Neural progenitor cell (in vitro differentiated cells): ENCODE measurements at regions not wholly inside any gene's neighbourhood (a gene's known extent, or its start where the extent isn't known, plus 50 kb on each side); places are given as distances from the start of the nearest gene placed in this dataset.

ENCODE experiments used
- DNase-seq: peaks from one replicate; pipeline ENCODE4 v3.0.0-alpha.2; 2016; ENCODE audit warnings: low spot score
- H2AFZ ChIP-seq: fragments of 200-600 bp; sonication (generic); replicated peaks from 2 replicates; pipeline ENCODE4 v1.6.1; 2016; ENCODE audit warnings: antibody characterized with exemption
- H3F3A ChIP-seq: fragments of 200-600 bp; sonication (generic); 2 replicates; pipeline ENCODE4 v1.6.1; 2016; ENCODE audit warnings: antibody characterized with exemption, low read depth
- H3K27ac ChIP-seq: fragments of 200-600 bp; sonication (generic); 2 replicates; pipeline ENCODE4 v1.5.1; 2016; ENCODE audit warnings: mild to moderate bottlenecking
- H3K27me3 ChIP-seq: fragments of 200-600 bp; sonication (generic); 2 replicates; pipeline ENCODE4 v1.6.1; 2016; ENCODE audit warnings: mild to moderate bottlenecking, moderate library complexity
- H3K36me3 ChIP-seq: fragments of 200-600 bp; sonication (generic); 2 replicates; pipeline ENCODE4 v1.5.1; 2016
- H3K4me1 ChIP-seq: fragments of 200-600 bp; sonication (generic); 2 replicates; pipeline ENCODE4 v1.6.1; 2016; ENCODE audit warnings: mixed run types
- H3K4me2 ChIP-seq: fragments of 200-600 bp; sonication (generic); 2 replicates; pipeline ENCODE4 v1.6.1; 2016
- H3K4me3 ChIP-seq: fragments of 200-600 bp; sonication (generic); 2 replicates; pipeline ENCODE4 v1.5.1; 2016
- H3K79me2 ChIP-seq: fragments of 200-600 bp; sonication (generic); 2 replicates; pipeline ENCODE4 v1.6.1; 2016; ENCODE audit warnings: low read depth
- H3K9ac ChIP-seq: fragments of 200-600 bp; sonication (generic); 2 replicates; pipeline ENCODE4 v1.6.1; 2016
- H3K9me3 ChIP-seq: fragments of 200-600 bp; sonication (generic); 2 replicates; pipeline ENCODE4 v1.5.1; 2016; ENCODE audit warnings: low read depth
- H4K20me1 ChIP-seq: fragments of 200-600 bp; sonication (generic); 2 replicates; pipeline ENCODE4 v1.6.1; 2016; ENCODE audit warnings: low read depth
- H3K27ac Mint-ChIP-seq: 3 replicates; pipeline ENCODE4 v1.8.0; 2021; ENCODE audit warnings: mixed read lengths
- H3K27me3 Mint-ChIP-seq: 2 replicates; pipeline ENCODE4 v1.8.0; 2022; ENCODE audit warnings: low read depth, mild to moderate bottlenecking, inconsistent platforms, moderate library complexity, mixed read lengths; ENCODE audit not compliant: insufficient read depth
- H3K36me3 Mint-ChIP-seq: 3 replicates; pipeline ENCODE4 v1.8.0; 2021; ENCODE audit warnings: mixed read lengths
- H3K4me1 Mint-ChIP-seq: 3 replicates; pipeline ENCODE4 v1.8.0; 2021; ENCODE audit warnings: mixed read lengths
- H3K4me3 Mint-ChIP-seq: 3 replicates; pipeline ENCODE4 v1.8.0; 2021; ENCODE audit warnings: mild to moderate bottlenecking, moderate library complexity, mixed read lengths
- H3K9me3 Mint-ChIP-seq: 3 replicates; pipeline ENCODE4 v1.8.0; 2020; ENCODE audit warnings: mixed read lengths
- EZH2 ChIP-seq: fragments of 200-600 bp; sonication (generic); IDR thresholded peaks from 2 replicates; pipeline ENCODE4 v1.6.1; 2017; ENCODE audit warnings: antibody characterized with exemption, mild to moderate bottlenecking, moderate library complexity
- EZH2phosphoT487 ChIP-seq: fragments of 200-600 bp; sonication (generic); IDR thresholded peaks from 2 replicates; pipeline ENCODE4 v1.6.1; 2017; ENCODE audit warnings: antibody characterized with exemption
- TF ChIP-seq, protein P1 (sequence below): fragments of 200-600 bp; sonication (generic); IDR thresholded peaks from 2 replicates; pipeline ENCODE4 v1.5.1; 2017; ENCODE audit warnings: antibody characterized with exemption, mild to moderate bottlenecking

DNA sequence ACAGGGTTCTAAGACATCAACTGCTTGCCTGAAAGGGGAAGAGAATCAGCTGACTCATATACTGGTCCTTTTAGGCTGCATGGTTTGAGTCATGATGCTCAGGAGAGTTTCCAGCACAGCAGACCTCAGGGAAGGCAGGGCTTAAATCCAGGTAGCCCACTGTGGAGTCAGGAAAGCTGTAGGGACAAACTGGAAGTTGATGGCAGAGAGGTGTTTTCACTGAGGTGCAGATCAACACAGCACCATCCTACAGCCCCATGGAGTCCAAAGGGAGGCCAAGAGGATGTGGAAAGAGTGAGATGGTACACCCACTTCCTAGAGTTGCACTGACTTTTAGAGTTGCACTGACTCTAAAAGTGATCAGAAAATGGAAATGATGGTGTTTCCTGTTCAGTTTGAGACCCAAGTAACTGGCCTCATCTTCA is 252.4 kb upstream of the DUSP10 start:
- Histone ChIP-seq H3K79me2 (no peaks in the 10 kb centered on the region), H3K9ac (no peak overlapping the region), H3K36me3 (no peaks in the 10 kb centered on the region), H2AFZ (no peak overlapping the region), H3K4me3 (no peak overlapping the region), H3K27ac (no peak overlapping the region), H3K4me2 (no peak overlapping the region), H3K27me3 (no peaks in the 10 kb centered on the region), H3K4me1 (no peaks in the 10 kb centered on the region), H4K20me1 (no peaks in the 10 kb centered on the region), H3F3A (no peaks in the 10 kb centered on the region), H3K9me3 (no peaks in the 10 kb centered on the region)
- no peak for DNase-seq
- Mint-ChIP-seq H3K4me1 (peaks cover 6% of the 10 kb centered on the region), H3K4me3 (no peak overlapping the region), H3K9me3 (no peaks in the 10 kb centered on the region), H3K36me3 (no peaks in the 10 kb centered on the region), H3K27ac (no peak overlapping the region), H3K27me3 (peaks cover 2% of the 10 kb centered on the region)
- TF ChIP-seq, protein P1, sequence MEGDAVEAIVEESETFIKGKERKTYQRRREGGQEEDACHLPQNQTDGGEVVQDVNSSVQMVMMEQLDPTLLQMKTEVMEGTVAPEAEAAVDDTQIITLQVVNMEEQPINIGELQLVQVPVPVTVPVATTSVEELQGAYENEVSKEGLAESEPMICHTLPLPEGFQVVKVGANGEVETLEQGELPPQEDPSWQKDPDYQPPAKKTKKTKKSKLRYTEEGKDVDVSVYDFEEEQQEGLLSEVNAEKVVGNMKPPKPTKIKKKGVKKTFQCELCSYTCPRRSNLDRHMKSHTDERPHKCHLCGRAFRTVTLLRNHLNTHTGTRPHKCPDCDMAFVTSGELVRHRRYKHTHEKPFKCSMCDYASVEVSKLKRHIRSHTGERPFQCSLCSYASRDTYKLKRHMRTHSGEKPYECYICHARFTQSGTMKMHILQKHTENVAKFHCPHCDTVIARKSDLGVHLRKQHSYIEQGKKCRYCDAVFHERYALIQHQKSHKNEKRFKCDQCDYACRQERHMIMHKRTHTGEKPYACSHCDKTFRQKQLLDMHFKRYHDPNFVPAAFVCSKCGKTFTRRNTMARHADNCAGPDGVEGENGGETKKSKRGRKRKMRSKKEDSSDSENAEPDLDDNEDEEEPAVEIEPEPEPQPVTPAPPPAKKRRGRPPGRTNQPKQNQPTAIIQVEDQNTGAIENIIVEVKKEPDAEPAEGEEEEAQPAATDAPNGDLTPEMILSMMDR, result no peak
- TF ChIP-seq EZH2phosphoT487, result no peak
- no peak for TF ChIP-seq EZH2

DNA sequence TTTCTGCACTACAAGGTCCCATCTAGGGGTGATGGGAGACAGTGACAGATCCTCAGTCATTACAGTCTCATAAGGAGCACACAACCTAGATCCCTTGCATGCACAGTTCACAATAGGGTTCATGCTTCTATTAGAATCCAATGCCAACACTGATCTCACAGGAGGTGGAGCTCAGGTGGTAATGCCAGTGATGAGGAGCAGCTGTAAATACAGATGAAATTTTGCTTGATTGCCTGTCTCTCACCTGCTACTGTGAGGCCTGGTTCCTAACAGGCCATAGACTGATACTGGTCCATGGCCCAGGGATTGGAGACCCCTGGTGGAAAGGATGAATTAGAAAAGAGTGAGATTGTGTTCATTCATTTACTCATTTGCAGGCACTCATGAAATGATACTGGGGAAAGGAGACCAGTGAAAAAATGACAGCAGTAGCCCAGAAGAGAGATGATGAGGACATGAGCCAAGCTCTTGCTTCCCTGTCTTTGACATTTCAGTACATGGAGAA is 251.6 kb upstream of the DUSP10 start:
- DNase-seq, result no peak
- TF ChIP-seq EZH2phosphoT487, result no peak
- TF ChIP-seq, protein P1, result peak; percentile 10
- TF ChIP-seq EZH2, result no peak

DNA sequence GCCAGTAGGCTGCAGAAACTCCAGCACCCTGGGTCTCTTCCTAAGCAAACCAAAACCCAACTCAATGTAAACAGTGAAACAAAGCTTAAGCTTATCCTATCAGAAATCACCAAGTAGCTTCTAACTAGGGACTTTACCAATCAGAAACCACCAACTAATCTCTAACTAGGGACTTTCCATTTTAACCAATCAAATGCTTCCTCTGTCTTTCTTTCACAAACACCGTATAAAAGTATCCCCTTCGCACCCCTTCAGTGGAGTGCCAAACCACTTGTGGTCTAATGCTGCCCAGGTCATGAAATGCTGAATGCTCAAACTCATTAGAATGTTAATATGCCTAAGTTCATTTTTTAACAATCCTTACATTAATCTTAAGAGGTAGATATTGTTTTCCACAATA is 250.5 kb upstream of the DUSP10 start:
- Histone ChIP-seq H3K27ac (no peak overlapping the region), H2AFZ (no peak overlapping the region), H3K4me3 (no peak overlapping the region), H3K9me3 (no peaks in the 10 kb centered on the region), H3F3A (no peaks in the 10 kb centered on the region), H3K36me3 (no peaks in the 10 kb centered on the region), H3K4me1 (no peaks in the 10 kb centered on the region), H4K20me1 (no peaks in the 10 kb centered on the region), H3K27me3 (no peaks in the 10 kb centered on the region), H3K79me2 (no peaks in the 10 kb centered on the region), H3K9ac (no peak overlapping the region), H3K4me2 (no peak overlapping the region)
- no peak for DNase-seq
- TF ChIP-seq, protein P1, result no peak
- TF ChIP-seq EZH2phosphoT487 (no peak), EZH2 (no peak)
- H3K27ac Mint-ChIP-seq, result no peak overlapping the region
- no peak overlapping the region for H3K4me3 Mint-ChIP-seq
- H3K9me3 Mint-ChIP-seq, result no peaks in the 10 kb centered on the region
- H3K36me3 Mint-ChIP-seq, result no peaks in the 10 kb centered on the region
- H3K4me1 Mint-ChIP-seq, result peaks cover 4% of the 10 kb centered on the region
- no peaks in the 10 kb centered on the region for H3K27me3 Mint-ChIP-seq

More for the DNA sequence above, 251.6 kb upstream of the DUSP10 start:
- no peak overlapping the region for H3K9ac ChIP-seq
- Mint-ChIP-seq H3K36me3 (no peaks in the 10 kb centered on the region), H3K27ac (no peak overlapping the region), H3K4me3 (no peak overlapping the region), H3K27me3 (no peaks in the 10 kb centered on the region), H3K4me1 (peaks cover 6% of the 10 kb centered on the region), H3K9me3 (no peaks in the 10 kb centered on the region)
- H3K27ac ChIP-seq, result no peak overlapping the region
- no peak overlapping the region for H3K4me2 ChIP-seq
- H3K4me1 ChIP-seq, result no peaks in the 10 kb centered on the region
- no peaks in the 10 kb centered on the region for H3F3A ChIP-seq
- H3K79me2 ChIP-seq, result no peaks in the 10 kb centered on the region
- H2AFZ ChIP-seq, result no peak overlapping the region
- H3K27me3 ChIP-seq, result no peaks in the 10 kb centered on the region
- H3K9me3 ChIP-seq, result no peaks in the 10 kb centered on the region
- no peaks in the 10 kb centered on the region for H3K36me3 ChIP-seq
- no peak overlapping the region for H3K4me3 ChIP-seq
- H4K20me1 ChIP-seq, result no peaks in the 10 kb centered on the region
